GM12891 (cell line): ENCODE measurements at regions not wholly inside any gene's neighbourhood (a gene's known extent, or its start where the extent isn't known, plus 50 kb on each side); places are given as distances from the start of the nearest gene placed in this dataset.

Experiments used
- PAX5 ChIP-seq: IDR thresholded peaks from 2 replicates; pipeline ENCODE4 v1.6.1; 2011; ENCODE audit warnings: low read length, moderate library complexity, mild to moderate bottlenecking; ENCODE audit not compliant: insufficient read depth, severe bottlenecking
- POLR2A ChIP-seq: IDR thresholded peaks from 2 replicates; pipeline ENCODE4 v1.6.1; 2011; ENCODE audit warnings: low read depth, low read length, control low read depth
- POLR2AphosphoS5 ChIP-seq: IDR thresholded peaks from 2 replicates; pipeline ENCODE4 v1.6.1; 2011; ENCODE audit warnings: low read depth, low read length, control low read depth
- POU2F2 ChIP-seq: IDR thresholded peaks from 2 replicates; pipeline ENCODE4 v1.6.1; 2011; ENCODE audit warnings: low read depth, mild to moderate bottlenecking, control low read depth, low read length, moderate library complexity
- SPI1 ChIP-seq: IDR thresholded peaks from 2 replicates; pipeline ENCODE4 v1.6.1; 2011; ENCODE audit warnings: low read depth, low read length, control low read depth
- TAF1 ChIP-seq: IDR thresholded peaks from 2 replicates; pipeline ENCODE4 v1.6.1; 2011; ENCODE audit warnings: low read depth, low read length, control low read depth

DNA sequence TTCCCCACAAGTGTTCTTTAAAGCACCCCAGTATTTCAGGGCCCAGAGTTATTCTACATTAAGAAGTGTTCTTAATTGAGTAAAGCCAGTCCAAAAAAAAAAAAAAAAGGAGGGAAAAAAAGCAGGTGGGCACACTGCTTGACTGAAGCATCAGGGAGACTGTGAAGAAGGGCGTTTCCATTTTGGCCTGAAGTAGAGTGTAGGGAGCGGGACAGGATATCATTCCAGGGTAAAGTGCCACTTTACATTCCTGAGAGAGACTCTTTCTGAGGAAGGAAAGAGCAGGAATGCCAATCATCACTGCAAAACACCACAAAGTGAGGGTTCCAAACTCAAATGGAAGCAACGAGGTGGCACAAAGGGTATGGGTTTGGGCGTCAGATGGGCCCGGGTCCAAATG is 54.1 kb upstream of the BEND6 start:
- no peak for TF ChIP-seq POLR2A
- no peak for TF ChIP-seq TAF1
- TF ChIP-seq POLR2AphosphoS5: no peak
- no peak for TF ChIP-seq PAX5
- TF ChIP-seq POU2F2: no peak
- TF ChIP-seq SPI1: no peak
